Mesenchymal stem cell (in vitro differentiated cells and primary cell): ENCODE measurements at regions not wholly inside any gene's neighbourhood (a gene's known extent, or its start where the extent isn't known, plus 50 kb on each side); places are given as distances from the start of the nearest gene placed in this dataset.

ENCODE experiments used
- DNase-seq: peaks from one replicate; pipeline ENCODE4 v3.0.0-alpha.2; 2013
- H2AFZ ChIP-seq: one replicate; pipeline ENCODE4 v1.6.1; 2013; ENCODE audit warnings: low read depth, mild to moderate bottlenecking, control low read depth, inconsistent platforms, low read length, moderate library complexity
- H2AK5ac ChIP-seq: 2 replicates; pipeline ENCODE4 v1.6.1; 2013; ENCODE audit warnings: low read length, moderate library complexity, mild to moderate bottlenecking, inconsistent platforms; ENCODE audit not compliant: severe bottlenecking
- H2BK120ac ChIP-seq: one replicate; pipeline ENCODE4 v1.6.1; 2013; ENCODE audit warnings: low read depth, mild to moderate bottlenecking, inconsistent platforms, low read length, moderate library complexity
- H2BK12ac ChIP-seq, 2 experiments: one replicate each; pipeline ENCODE4 v1.6.1; 2013; ENCODE audit warnings: inconsistent platforms in 2 of 2, low read length in 2 of 2, mild to moderate bottlenecking in 2 of 2, moderate library complexity in 2 of 2, control low read depth in 1 of 2
- H2BK15ac ChIP-seq: one replicate; pipeline ENCODE4 v1.6.1; 2013; ENCODE audit warnings: mild to moderate bottlenecking, low read depth, inconsistent platforms; ENCODE audit not compliant: poor library complexity, severe bottlenecking
- H2BK5ac ChIP-seq: 2 replicates; pipeline ENCODE4 v1.6.1; 2013; ENCODE audit warnings: low read depth, mild to moderate bottlenecking, low read length, control low read depth, inconsistent platforms; ENCODE audit not compliant: poor library complexity, severe bottlenecking
- H3K14ac ChIP-seq, 2 experiments: one replicate each; pipeline ENCODE4 v1.6.1; 2013; ENCODE audit warnings: inconsistent platforms in 2 of 2, low read length in 2 of 2, control low read depth in 1 of 2, mild to moderate bottlenecking in 1 of 2, moderate library complexity in 1 of 2
- H3K18ac ChIP-seq, 2 experiments: one replicate each; pipeline ENCODE4 v1.6.1; 2013; ENCODE audit warnings: inconsistent platforms in 2 of 2, low read length in 2 of 2, control low read depth in 1 of 2, low read depth in 1 of 2, mild to moderate bottlenecking in 1 of 2
- H3K23ac ChIP-seq, 2 experiments: one replicate each; pipeline ENCODE4 v1.6.1; 2013; ENCODE audit warnings: inconsistent platforms in 2 of 2, low read length in 2 of 2, mild to moderate bottlenecking in 2 of 2, moderate library complexity in 2 of 2, control low read depth in 1 of 2
- H3K27ac ChIP-seq: 2 replicates; pipeline ENCODE4 v1.5.1; 2013; ENCODE audit warnings: mild to moderate bottlenecking, moderate library complexity, low read length, control low read depth, inconsistent platforms; ENCODE audit not compliant: poor library complexity, severe bottlenecking
- H3K27me3 ChIP-seq, 2 experiments: 2 replicates each; pipeline versions ENCODE4 v1.6.1 to v1.7.0; 2013; ENCODE audit warnings: low read length in 2 of 2, mild to moderate bottlenecking in 2 of 2, moderate library complexity in 2 of 2, control low read depth in 1 of 2, inconsistent platforms in 1 of 2; ENCODE audit not compliant: control insufficient read depth in 1 of 2, insufficient read depth in 1 of 2
- H3K36me3 ChIP-seq, 2 experiments: 2 replicates each; pipeline versions ENCODE4 v1.6.1 to v1.7.0; 2013; ENCODE audit warnings: low read length in 2 of 2, control low read depth in 1 of 2, inconsistent platforms in 1 of 2, low read depth in 1 of 2, mild to moderate bottlenecking in 1 of 2; ENCODE audit not compliant: insufficient read depth in 2 of 2, control insufficient read depth in 1 of 2
- H3K4ac ChIP-seq, 2 experiments: one replicate each; pipeline ENCODE4 v1.6.1; 2013; ENCODE audit warnings: inconsistent platforms in 2 of 2, low read length in 2 of 2, mild to moderate bottlenecking in 2 of 2, moderate library complexity in 2 of 2, control low read depth in 1 of 2, low read depth in 1 of 2
- H3K4me1 ChIP-seq: 2 replicates; pipeline ENCODE4 v1.6.1; 2013; ENCODE audit warnings: low read depth, low read length, control low read depth; ENCODE audit not compliant: control insufficient read depth, insufficient read depth
- H3K4me2 ChIP-seq: 2 replicates; pipeline ENCODE4 v1.6.1; 2013; ENCODE audit warnings: low read length, mild to moderate bottlenecking, inconsistent platforms; ENCODE audit not compliant: poor library complexity, severe bottlenecking
- H3K4me3 ChIP-seq, 2 experiments: 2 replicates each; pipeline versions ENCODE4 v1.5.1 to v1.7.0; 2013; ENCODE audit warnings: low read length in 2 of 2, mild to moderate bottlenecking in 2 of 2, control low read depth in 1 of 2, low read depth in 1 of 2; ENCODE audit not compliant: insufficient read depth in 1 of 2
- H3K79me1 ChIP-seq: replicated peaks from 2 replicates; pipeline ENCODE4 v1.6.1; 2013; ENCODE audit warnings: mild to moderate bottlenecking, control low read depth, low read length, inconsistent platforms; ENCODE audit not compliant: poor library complexity, severe bottlenecking
- H3K9ac ChIP-seq: 2 replicates; pipeline ENCODE4 v1.7.0; 2013; ENCODE audit warnings: mild to moderate bottlenecking, low read length, moderate library complexity
- H3K9me3 ChIP-seq: 2 replicates; pipeline ENCODE4 v1.7.0; 2013; ENCODE audit warnings: mild to moderate bottlenecking, low read length; ENCODE audit not compliant: control insufficient read depth
- H4K8ac ChIP-seq: one replicate; pipeline ENCODE4 v1.6.1; 2013; ENCODE audit warnings: inconsistent platforms, mild to moderate bottlenecking, low read length, moderate library complexity
- H4K91ac ChIP-seq: one replicate; pipeline ENCODE4 v1.6.1; 2013; ENCODE audit warnings: mild to moderate bottlenecking, low read length, inconsistent platforms
- WGBS: methylation state at CpG from one replicate; pipeline ENCODE4 v1.1.7; 2013; ENCODE audit warnings: mixed read lengths; 5-methylcytosine and 5-hydroxymethylcytosine counted together

DNA sequence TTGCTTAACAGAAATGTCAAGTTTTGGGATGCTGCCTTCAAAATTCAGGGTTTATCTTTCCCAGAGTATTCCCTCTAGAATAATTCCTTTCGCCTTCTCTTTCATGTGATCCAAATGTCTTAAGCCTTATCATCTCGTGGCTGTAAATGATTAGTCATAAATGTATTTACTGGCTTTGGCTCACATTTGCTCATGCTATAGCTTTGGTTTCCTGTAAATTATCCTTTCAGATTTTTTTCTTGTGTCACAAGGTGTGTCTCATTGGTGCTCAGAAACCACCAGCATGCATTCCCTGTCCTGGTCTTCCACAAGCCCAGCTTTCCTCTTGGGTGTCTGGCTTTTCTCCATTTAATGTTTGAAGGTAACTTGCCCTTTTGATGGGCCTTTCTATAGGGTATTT is 692.7 kb upstream of the ALCAM start:
- no peak overlapping the region for H3K4ac ChIP-seq
- 100% methylated on average over 2 of the region's 2 CpGs for WGBS
- H4K91ac ChIP-seq: no peak overlapping the region
- H2AK5ac ChIP-seq: no peak overlapping the region
- H3K27me3 ChIP-seq: no peaks in the 10 kb centered on the region
- H3K4me1 ChIP-seq: no peaks in the 10 kb centered on the region
- no peak overlapping the region for H4K8ac ChIP-seq
- H3K4me2 ChIP-seq: no peak overlapping the region
- H2BK5ac ChIP-seq: no peak overlapping the region
- H3K14ac ChIP-seq: no peak overlapping the region
- H3K27ac ChIP-seq: no peak overlapping the region
- no peak overlapping the region for H2BK120ac ChIP-seq
- no peak overlapping the region for H2BK12ac ChIP-seq
- H3K79me1 ChIP-seq: no peaks in the 10 kb centered on the region
- H3K9me3 ChIP-seq: peaks cover 4% of the 10 kb centered on the region
- no peak overlapping the region for H3K18ac ChIP-seq
- no peak overlapping the region for H3K23ac ChIP-seq
- H3K9ac ChIP-seq: no peak overlapping the region
- no peak overlapping the region for H2AFZ ChIP-seq
- no peak for DNase-seq
- H2BK15ac ChIP-seq: no peak overlapping the region
- no peak overlapping the region for H3K4me3 ChIP-seq
- H3K36me3 ChIP-seq: no peaks in the 10 kb centered on the region

DNA sequence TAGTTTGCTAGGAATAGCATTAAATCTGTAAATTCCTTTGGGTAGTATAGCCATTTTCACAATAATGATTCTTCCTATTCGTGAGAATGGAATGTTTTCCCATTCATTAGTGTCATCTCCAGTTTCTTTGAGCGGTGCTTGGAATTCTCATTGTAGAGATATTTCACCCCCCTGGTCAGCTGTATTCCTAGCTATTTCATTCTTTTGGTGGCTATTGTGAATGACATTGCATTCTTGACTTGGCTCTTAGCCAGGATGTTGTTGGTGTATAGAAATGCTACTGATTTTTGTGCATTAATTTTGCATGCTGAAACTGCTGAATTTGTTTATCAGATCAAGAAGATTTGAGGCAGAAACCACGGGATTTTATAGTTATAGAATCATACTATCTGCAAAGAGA is 690.5 kb upstream of the ALCAM start:
- Histone ChIP-seq H2BK15ac (no peak overlapping the region), H3K14ac (no peak overlapping the region), H2BK120ac (no peak overlapping the region), H2BK12ac (no peak overlapping the region), H3K18ac (no peak overlapping the region), H2BK5ac (no peak overlapping the region), H3K9ac (no peak overlapping the region), H3K27ac (no peak overlapping the region), H2AFZ (no peak overlapping the region), H3K4me2 (no peak overlapping the region), H3K27me3 (no peaks in the 10 kb centered on the region), H3K36me3 (no peaks in the 10 kb centered on the region), H3K23ac (no peak overlapping the region), H3K4ac (no peak overlapping the region), H4K91ac (no peak overlapping the region), H3K9me3 (peaks cover 4% of the 10 kb centered on the region), H3K4me1 (no peaks in the 10 kb centered on the region), H4K8ac (no peak overlapping the region), H3K4me3 (no peak overlapping the region), H3K79me1 (no peaks in the 10 kb centered on the region), H2AK5ac (no peak overlapping the region)
- DNase-seq: no peak
- 75% methylated on average over 2 of the region's 3 CpGs for WGBS

DNA sequence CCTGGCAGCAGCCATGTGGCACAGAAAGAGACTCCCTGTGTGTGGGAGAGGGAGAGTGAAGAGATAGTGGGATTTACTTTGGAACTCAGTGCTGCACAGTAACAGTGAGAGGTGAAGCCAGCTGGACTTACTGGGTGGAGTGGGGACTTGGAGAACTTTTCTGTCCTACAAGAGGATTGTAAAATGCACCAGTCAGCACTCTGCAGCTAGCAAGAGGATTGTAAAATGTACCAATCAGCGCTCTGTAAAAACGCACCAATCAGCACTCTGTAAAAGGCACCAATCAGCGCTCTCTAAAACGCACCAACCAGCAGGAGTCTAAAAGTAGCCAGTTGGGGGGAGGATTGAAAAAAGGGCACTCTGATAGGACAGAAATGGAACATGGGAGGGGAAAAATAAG is 688.8 kb upstream of the ALCAM start:
- 98% methylated on average over 4 of the region's 4 CpGs for WGBS
- Histone ChIP-seq H3K4ac (no peak overlapping the region), H3K23ac (no peak overlapping the region), H2BK15ac (no peak overlapping the region), H2AFZ (no peak overlapping the region), H3K36me3 (no peaks in the 10 kb centered on the region), H3K9me3 (peaks cover 4% of the 10 kb centered on the region), H3K4me1 (no peaks in the 10 kb centered on the region), H3K9ac (no peak overlapping the region), H4K8ac (no peak overlapping the region), H2BK120ac (no peak overlapping the region), H3K79me1 (no peaks in the 10 kb centered on the region), H3K27ac (no peak overlapping the region), H3K4me3 (no peak overlapping the region), H3K14ac (no peak overlapping the region), H3K27me3 (no peaks in the 10 kb centered on the region), H4K91ac (peak overlapping the region; percentile 50), H3K18ac (no peak overlapping the region), H2BK12ac (no peak overlapping the region), H2BK5ac (no peak overlapping the region), H2AK5ac (no peak overlapping the region), H3K4me2 (no peak overlapping the region)
- DNase-seq: no peak

DNA sequence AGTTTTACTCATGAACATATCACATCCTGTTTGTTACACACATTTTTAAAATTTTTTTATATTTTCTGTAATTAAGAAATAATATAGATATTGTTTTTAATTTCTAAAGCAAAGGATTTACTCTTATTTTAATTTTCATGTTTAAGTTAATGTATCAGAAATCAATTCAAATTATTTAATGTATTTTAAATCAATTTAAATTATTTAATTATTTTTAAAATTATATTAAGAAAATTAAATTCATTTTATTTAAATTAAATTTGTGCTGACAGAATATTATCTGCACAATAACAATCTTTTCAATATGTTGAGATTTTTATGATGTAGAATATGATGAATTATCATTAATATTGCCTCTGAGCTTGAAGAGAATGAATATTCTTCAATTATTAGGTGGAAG is 681.2 kb upstream of the ALCAM start:
- Histone ChIP-seq H3K18ac (no peak overlapping the region), H3K27ac (no peak overlapping the region), H2AK5ac (no peak overlapping the region), H3K4me3 (no peak overlapping the region), H3K4me2 (no peak overlapping the region), H3K4me1 (no peaks in the 10 kb centered on the region), H2BK5ac (no peak overlapping the region), H3K4ac (no peak overlapping the region), H3K9ac (no peak overlapping the region), H2BK120ac (no peak overlapping the region), H4K91ac (no peak overlapping the region), H2BK12ac (no peak overlapping the region), H3K14ac (no peak overlapping the region), H2BK15ac (no peak overlapping the region), H2AFZ (no peak overlapping the region), H3K36me3 (no peaks in the 10 kb centered on the region), H4K8ac (no peak overlapping the region), H3K27me3 (no peaks in the 10 kb centered on the region), H3K79me1 (no peaks in the 10 kb centered on the region), H3K9me3 (no peaks in the 10 kb centered on the region), H3K23ac (no peak overlapping the region)
- DNase-seq: no peak
